Astrocyte (in vitro differentiated cells and primary cell): ENCODE measurements at regions not wholly inside any gene's neighbourhood (a gene's known extent, or its start where the extent isn't known, plus 50 kb on each side); places are given as distances from the start of the nearest gene placed in this dataset.

Source experiments
- CTCF ChIP-seq: IDR thresholded peaks from 2 replicates; pipeline ENCODE4 v1.5.1; 2011; ENCODE audit warnings: low read depth, mild to moderate bottlenecking, inconsistent platforms, low read length, moderate library complexity; ENCODE audit not compliant: insufficient read depth
- EZH2 ChIP-seq: IDR thresholded peaks from 2 replicates; pipeline ENCODE4 v1.6.1; 2012; ENCODE audit warnings: mild to moderate bottlenecking, low read length, inconsistent platforms; ENCODE audit not compliant: insufficient read depth

- TF ChIP-seq CTCF (no peak), EZH2 (no peak)
These were observed 99.4 kb upstream of the TSC22D2 start for GRCh38 chr3:150308481-150309256.
